ENCODE measurements at regions not wholly inside any gene's neighbourhood (a gene's known extent, or its start where the extent isn't known, plus 50 kb on each side); places are given as distances from the start of the nearest gene placed in this dataset.
"Not testable (repeated sequence)": the region's sequence is repeated elsewhere in the genome, so short reads cannot be mapped to it uniquely, and the experiment has no call there.

GRCh38 chr3:147333098-147333497 is 73.2 kb downstream of the ZIC4 start:
- TF ChIP-seq, protein P1, sequence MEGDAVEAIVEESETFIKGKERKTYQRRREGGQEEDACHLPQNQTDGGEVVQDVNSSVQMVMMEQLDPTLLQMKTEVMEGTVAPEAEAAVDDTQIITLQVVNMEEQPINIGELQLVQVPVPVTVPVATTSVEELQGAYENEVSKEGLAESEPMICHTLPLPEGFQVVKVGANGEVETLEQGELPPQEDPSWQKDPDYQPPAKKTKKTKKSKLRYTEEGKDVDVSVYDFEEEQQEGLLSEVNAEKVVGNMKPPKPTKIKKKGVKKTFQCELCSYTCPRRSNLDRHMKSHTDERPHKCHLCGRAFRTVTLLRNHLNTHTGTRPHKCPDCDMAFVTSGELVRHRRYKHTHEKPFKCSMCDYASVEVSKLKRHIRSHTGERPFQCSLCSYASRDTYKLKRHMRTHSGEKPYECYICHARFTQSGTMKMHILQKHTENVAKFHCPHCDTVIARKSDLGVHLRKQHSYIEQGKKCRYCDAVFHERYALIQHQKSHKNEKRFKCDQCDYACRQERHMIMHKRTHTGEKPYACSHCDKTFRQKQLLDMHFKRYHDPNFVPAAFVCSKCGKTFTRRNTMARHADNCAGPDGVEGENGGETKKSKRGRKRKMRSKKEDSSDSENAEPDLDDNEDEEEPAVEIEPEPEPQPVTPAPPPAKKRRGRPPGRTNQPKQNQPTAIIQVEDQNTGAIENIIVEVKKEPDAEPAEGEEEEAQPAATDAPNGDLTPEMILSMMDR (IDR thresholded peaks at IDR 0.05; ENCODE audit: extremely low read depth, missing control alignments) = no peak
- DNase-seq (ENCODE audit: low spot score) = no peak

DNA sequence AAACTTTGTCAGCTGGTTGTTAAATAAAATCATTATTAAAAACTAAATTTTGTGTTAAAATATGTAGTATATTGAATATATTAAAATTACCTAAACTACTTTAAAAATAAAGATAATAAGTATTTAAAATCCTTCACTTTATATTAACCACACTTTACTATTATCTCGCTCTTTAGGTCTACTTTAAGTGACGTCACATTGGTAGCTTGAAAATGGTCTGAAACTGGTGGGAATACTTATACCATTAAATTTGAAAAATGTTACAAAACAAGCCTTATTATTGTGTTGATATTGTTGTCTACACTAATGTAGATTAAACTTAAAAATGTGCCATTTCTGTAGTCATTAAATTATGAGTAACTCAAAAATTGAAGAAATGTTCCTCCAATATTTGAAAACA is 77.6 kb downstream of the ZIC4 start:
- no peak for DNase-seq (ENCODE audit: low spot score)
- TF ChIP-seq, protein P1 (IDR thresholded peaks at IDR 0.05; ENCODE audit: extremely low read depth, missing control alignments) = no peak

DNA sequence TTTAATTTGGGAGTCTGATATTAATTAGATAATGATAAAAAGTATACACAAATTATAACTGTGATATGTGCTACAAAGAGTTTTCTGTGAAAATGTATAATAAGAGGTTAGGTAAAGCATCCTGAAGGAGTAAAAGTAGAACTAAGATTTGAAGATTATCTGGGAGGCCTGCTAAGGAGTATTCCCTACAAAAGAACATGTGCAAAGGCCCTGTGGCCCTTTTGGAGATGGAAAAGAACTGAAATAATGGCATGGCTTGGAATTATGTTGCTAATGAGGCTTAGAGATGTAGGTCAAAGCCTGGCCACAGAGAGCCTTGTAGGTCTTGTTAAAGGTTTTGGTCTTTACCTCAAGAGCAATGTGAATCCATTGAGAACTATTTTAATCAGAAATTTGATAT is 82.0 kb downstream of the ZIC4 start:
- DNase-seq (ENCODE audit: low spot score) = no peak
- TF ChIP-seq, protein P1 (IDR thresholded peaks at IDR 0.05; ENCODE audit: extremely low read depth, missing control alignments) = no peak

DNA sequence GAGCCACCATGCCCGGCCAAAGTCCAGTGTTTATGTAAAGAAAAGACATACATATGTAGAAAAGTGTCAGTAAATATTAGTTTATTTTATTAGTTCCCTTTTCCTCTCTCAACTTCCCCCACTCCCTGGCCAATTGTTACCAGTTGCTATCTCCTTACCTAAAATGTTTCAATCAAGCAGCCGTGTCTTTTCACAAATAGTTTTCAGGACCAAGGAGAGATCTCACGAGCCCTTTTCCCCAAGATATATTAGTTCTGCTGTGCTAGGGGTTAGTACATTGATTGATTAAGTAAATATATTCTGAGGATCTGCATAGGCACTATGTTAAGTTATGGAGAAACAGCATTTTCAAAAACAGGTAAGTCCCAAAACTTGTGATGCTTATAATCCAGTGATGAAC is 87.4 kb downstream of the ZIC4 start:
- TF ChIP-seq, protein P1 (IDR thresholded peaks at IDR 0.05; ENCODE audit: extremely low read depth, missing control alignments) = no peak

GRCh38 chr3:147317080-147317479 is 89.3 kb downstream of the ZIC4 start:
- DNase-seq (ENCODE audit: low spot score) = not testable (repeated sequence)

More for the DNA sequence above, 87.4 kb downstream of the ZIC4 start:
- no peak for DNase-seq (ENCODE audit: low spot score)

DNA sequence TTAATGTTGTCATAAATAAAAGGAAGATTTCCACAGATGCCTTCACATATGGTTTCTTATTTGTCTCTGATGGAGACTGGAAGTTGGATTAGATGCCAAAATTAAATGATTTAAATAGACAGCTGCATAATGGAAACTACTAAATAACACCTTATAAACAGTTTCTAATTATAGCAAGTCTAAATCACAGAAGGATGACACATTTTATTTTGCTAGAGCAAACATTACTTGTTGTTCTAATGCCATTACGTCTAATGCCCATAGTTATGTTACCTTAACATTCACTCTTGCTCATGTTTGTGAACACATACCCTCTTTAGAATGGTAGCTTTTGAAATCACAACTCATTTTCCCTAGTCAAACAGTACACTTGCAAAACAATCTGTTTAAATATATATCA is 92.8 kb downstream of the ZIC4 start:
- no peak for DNase-seq (ENCODE audit: low spot score)
- TF ChIP-seq, protein P1 (IDR thresholded peaks at IDR 0.05; ENCODE audit: extremely low read depth, missing control alignments) = no peak

DNA sequence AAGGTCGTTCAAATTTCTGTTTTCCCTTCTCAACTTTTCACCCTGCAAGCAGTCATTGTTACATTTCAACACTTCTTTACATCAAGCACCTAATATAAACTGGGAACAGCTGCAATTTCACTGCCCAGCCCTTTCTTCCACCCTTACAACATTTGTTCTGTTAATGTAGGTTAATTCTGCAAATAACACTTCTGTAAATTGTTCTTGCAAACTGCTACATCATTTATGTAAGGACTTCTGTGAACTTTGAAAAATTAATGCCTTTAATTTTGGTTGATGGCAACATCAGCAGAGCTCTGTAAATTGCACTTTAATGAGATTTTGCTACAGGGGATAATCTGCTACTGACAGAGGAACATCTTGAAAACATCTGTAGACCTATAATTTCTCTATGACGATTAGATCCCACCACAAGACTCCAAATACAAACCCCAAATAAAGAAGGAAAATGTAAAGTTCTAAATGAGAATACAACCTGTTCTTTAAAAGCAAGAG is 93.5 kb downstream of the ZIC4 start:
- no peak for DNase-seq (ENCODE audit: low spot score)
- TF ChIP-seq, protein P1 (IDR thresholded peaks at IDR 0.05; ENCODE audit: extremely low read depth, missing control alignments) = no peak

GRCh38 chr3:147311716-147312115 is 94.6 kb downstream of the ZIC4 start:
- no peak for DNase-seq (ENCODE audit: low spot score)
- TF ChIP-seq, protein P1 (IDR thresholded peaks at IDR 0.05; ENCODE audit: extremely low read depth, missing control alignments) = no peak
